ENCODE measurements at regions not wholly inside any gene's neighbourhood (a gene's known extent, or its start where the extent isn't known, plus 50 kb on each side); places are given as distances from the start of the nearest gene placed in this dataset.

GRCh38 chr9:115513148-115513547 is 395.2 kb upstream of the TNC start:
- no peak overlapping the region for H3K9ac ChIP-seq (ENCODE audit: insufficient read depth, low read depth, low read length)
- 28% methylated on average over 3 of the region's 3 CpGs for WGBS (ENCODE audit: low lambda C conversion rate)
- BruUV-seq (replicated peaks), result no TSS peak
- ChIA-PET CTCF (ENCODE audit: low intra/inter-chr PET ratio, low total read pairs) (no interaction called here), POLR2A (no interaction called here)
- no peak for ATAC-seq
- H3K36me3 ChIP-seq (replicated peaks in 1 of 2; ENCODE audit: control insufficient read depth in 1 of 2, insufficient read depth in 2 of 2, low read length in 2 of 2), result no peaks in the 10 kb centered on the region
- H3K4me1 ChIP-seq (ENCODE audit: insufficient read depth, low read length), result no peaks in the 10 kb centered on the region
- no peak for TF ChIP-seq ISL2 (CRISPR knock-in tag; IDR thresholded peaks at IDR 0.05)
- TF ChIP-seq DRAP1 (CRISPR knock-in tag; IDR thresholded peaks at IDR 0.05), result no peak
- TF ChIP-seq, protein P1, sequence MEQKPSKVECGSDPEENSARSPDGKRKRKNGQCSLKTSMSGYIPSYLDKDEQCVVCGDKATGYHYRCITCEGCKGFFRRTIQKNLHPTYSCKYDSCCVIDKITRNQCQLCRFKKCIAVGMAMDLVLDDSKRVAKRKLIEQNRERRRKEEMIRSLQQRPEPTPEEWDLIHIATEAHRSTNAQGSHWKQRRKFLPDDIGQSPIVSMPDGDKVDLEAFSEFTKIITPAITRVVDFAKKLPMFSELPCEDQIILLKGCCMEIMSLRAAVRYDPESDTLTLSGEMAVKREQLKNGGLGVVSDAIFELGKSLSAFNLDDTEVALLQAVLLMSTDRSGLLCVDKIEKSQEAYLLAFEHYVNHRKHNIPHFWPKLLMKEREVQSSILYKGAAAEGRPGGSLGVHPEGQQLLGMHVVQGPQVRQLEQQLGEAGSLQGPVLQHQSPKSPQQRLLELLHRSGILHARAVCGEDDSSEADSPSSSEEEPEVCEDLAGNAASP (CRISPR knock-in tag; IDR thresholded peaks at IDR 0.05; ENCODE audit: borderline replicate concordance), result no peak
- TF ChIP-seq HNF4G (IDR thresholded peaks at IDR 0.05; ENCODE audit: borderline replicate concordance, low read depth, low read length), result no peak
- TF ChIP-seq HNF4G (CRISPR knock-in tag; IDR thresholded peaks at IDR 0.05; ENCODE audit: borderline replicate concordance, low read depth), result no peak
- no peak for TF ChIP-seq CCAR2 (optimal IDR thresholded peaks at IDR 0.05; ENCODE audit: low read depth, low read length)
- TF ChIP-seq ZNF230 (CRISPR knock-in tag; IDR thresholded peaks at IDR 0.05), result no peak
- TF ChIP-seq ZNF143 (CRISPR knock-in tag; IDR thresholded peaks at IDR 0.05), result no peak
- TF ChIP-seq THAP9 (CRISPR knock-in tag; IDR thresholded peaks at IDR 0.05; ENCODE audit: borderline replicate concordance), result no peak
- H3K9me3 ChIP-seq (ENCODE audit: low read length), result no peaks in the 10 kb centered on the region
- no peaks in the 10 kb centered on the region for H4K20me1 ChIP-seq (ENCODE audit: insufficient read depth, low read length)
- H3K4me2 ChIP-seq (ENCODE audit: low read depth, low read length), result no peak overlapping the region
- no peak overlapping the region for H3K27ac ChIP-seq (ENCODE audit: extremely low read length, insufficient read depth, low read length)
- FAIRE-seq, result no peak
- intact Hi-C loops (cut with micrococcal nuclease; ENCODE audit: unreplicated experiment), result no loop called here
- DNase-seq (ENCODE audit: low spot score), result no peak
- in situ Hi-C loops (cut with HindIII; ENCODE audit: extremely low pct_ligation_motif_present, low pct_unique_long_range_greater_than_20kb), result loop anchor here (25.0 kb wide), 1 partner anchor 601 kb away; no protein-coding TSS in a partner anchor
- no peak overlapping the region for H2AFZ ChIP-seq (ENCODE audit: low read length)
- H3K79me2 ChIP-seq (ENCODE audit: insufficient read depth, low read length), result no peaks in the 10 kb centered on the region
- no peak overlapping the region for H3K4me3 ChIP-seq (replicated peaks in 1 of 3; ENCODE audit: insufficient read depth in 1 of 3, low read depth in 2 of 3, low read length in 3 of 3)
- no peaks in the 10 kb centered on the region for H3K27me3 ChIP-seq (ENCODE audit: control insufficient read depth in 1 of 2, insufficient read depth in 2 of 2, low read length in 2 of 2)
